ENCODE measurements at regions not wholly inside any gene's neighbourhood (a gene's known extent, or its start where the extent isn't known, plus 50 kb on each side); places are given as distances from the start of the nearest gene placed in this dataset.

DNA sequence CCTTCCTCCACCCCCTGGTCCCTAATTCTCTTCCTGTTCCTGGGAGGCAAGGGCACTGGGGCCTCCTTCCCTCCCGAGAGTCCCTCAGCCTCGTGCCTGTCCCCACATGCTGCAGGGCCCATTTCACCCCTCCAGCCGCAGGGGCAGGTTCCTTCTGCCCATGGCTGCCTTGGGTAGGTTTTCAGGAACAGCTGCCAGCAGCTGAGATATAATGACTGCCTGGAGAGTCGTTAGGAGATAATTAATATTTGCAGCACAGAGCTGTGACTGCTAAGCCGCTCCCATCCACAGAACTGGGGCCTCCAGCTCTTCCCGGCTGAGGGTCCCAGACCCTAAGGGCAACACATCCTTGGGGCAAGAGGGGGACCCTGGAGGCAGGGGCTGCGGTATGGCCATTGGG, 211.9 kb upstream of the LHX5 start:
- WGBS (ENCODE audit: extremely low coverage, insufficient read length, low lambda C conversion rate), result no CpG with 5 or more reads among the region's 7 CpGs

More for the DNA sequence above, 211.9 kb upstream of the LHX5 start:
- H3K9me3 Mint-ChIP-seq, result no peaks in the 10 kb centered on the region; a peak in 1 of 5 replicates
- no peak overlapping the region for H2BK12ac ChIP-seq (ENCODE audit: insufficient read length, low read depth, low read length)
- no peak overlapping the region for H2BK5ac ChIP-seq (ENCODE audit: insufficient read length, low read length)
- no peak overlapping the region for H3K18ac ChIP-seq (ENCODE audit: insufficient read length, low read depth, low read length)
- H3K27ac Mint-ChIP-seq, result no peak overlapping the region
- H3K36me3 Mint-ChIP-seq (ENCODE audit: insufficient read depth in 1 of 3, low read depth in 3 of 3), result no peaks in the 10 kb centered on the region
- peaks cover 11% of the 10 kb centered on the region for H3K27me3 Mint-ChIP-seq (ENCODE audit: low read depth)
- no peaks in the 10 kb centered on the region for H4K20me1 ChIP-seq (ENCODE audit: control insufficient read depth, insufficient read depth, insufficient read length)
- no peaks in the 10 kb centered on the region for H3K23me2 ChIP-seq (ENCODE audit: insufficient read length, low read depth, low read length, poor library complexity, severe bottlenecking)
- no peak overlapping the region for H2BK15ac ChIP-seq (ENCODE audit: low read depth, low read length)
- H3K9ac ChIP-seq (ENCODE audit: extremely low read depth, insufficient read length, low read length), result no peak overlapping the region
- no peak overlapping the region for H3K56ac ChIP-seq (ENCODE audit: insufficient read length, low read depth, low read length)
- no peak overlapping the region for H2AFZ ChIP-seq (ENCODE audit: low read length)
- TF ChIP-seq, protein P1, sequence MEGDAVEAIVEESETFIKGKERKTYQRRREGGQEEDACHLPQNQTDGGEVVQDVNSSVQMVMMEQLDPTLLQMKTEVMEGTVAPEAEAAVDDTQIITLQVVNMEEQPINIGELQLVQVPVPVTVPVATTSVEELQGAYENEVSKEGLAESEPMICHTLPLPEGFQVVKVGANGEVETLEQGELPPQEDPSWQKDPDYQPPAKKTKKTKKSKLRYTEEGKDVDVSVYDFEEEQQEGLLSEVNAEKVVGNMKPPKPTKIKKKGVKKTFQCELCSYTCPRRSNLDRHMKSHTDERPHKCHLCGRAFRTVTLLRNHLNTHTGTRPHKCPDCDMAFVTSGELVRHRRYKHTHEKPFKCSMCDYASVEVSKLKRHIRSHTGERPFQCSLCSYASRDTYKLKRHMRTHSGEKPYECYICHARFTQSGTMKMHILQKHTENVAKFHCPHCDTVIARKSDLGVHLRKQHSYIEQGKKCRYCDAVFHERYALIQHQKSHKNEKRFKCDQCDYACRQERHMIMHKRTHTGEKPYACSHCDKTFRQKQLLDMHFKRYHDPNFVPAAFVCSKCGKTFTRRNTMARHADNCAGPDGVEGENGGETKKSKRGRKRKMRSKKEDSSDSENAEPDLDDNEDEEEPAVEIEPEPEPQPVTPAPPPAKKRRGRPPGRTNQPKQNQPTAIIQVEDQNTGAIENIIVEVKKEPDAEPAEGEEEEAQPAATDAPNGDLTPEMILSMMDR (conservative IDR thresholded peaks at IDR 0.05), result no peak
- H3K79me1 ChIP-seq (ENCODE audit: insufficient read depth, low read depth, low read length, poor library complexity, severe bottlenecking), result no peaks in the 10 kb centered on the region
- no peak overlapping the region for H2BK20ac ChIP-seq (ENCODE audit: low read depth, low read length, poor library complexity, severe bottlenecking)
- H3K14ac ChIP-seq (ENCODE audit: insufficient read depth, low read length), result no peak overlapping the region
- no peaks in the 10 kb centered on the region for H3K9me3 ChIP-seq (ENCODE audit: control insufficient read depth, low read depth, low read length)
- no peak for DNase-seq
- H3K4me1 ChIP-seq (ENCODE audit: insufficient read depth, low read length), result no peaks in the 10 kb centered on the region
- no peaks in the 10 kb centered on the region for H3K79me2 ChIP-seq (ENCODE audit: insufficient read depth, low read length)
- H4K91ac ChIP-seq (ENCODE audit: insufficient read length, low read depth, low read length), result no peak overlapping the region
- H3K4me2 ChIP-seq (ENCODE audit: insufficient read depth, insufficient read length, low read length), result no peak overlapping the region
- no peak overlapping the region for H3K27ac ChIP-seq (ENCODE audit: insufficient read length, low read depth, low read length)
- peaks cover 0 to 3% of the 10 kb centered on the region in 2 experiments; a peak in 2 of 4 replicates for H3K4me1 Mint-ChIP-seq
- H3T11ph ChIP-seq (ENCODE audit: low read length), result no peak overlapping the region
- no peak overlapping the region for H3K4me3 Mint-ChIP-seq
- no peak overlapping the region for H4K8ac ChIP-seq (replicated peaks; ENCODE audit: insufficient read length, low read depth, low read length)
- H2BK120ac ChIP-seq (ENCODE audit: low read depth, low read length, poor library complexity, severe bottlenecking), result no peak overlapping the region
- no peak overlapping the region for H3K4ac ChIP-seq (ENCODE audit: low read depth, low read length)
- H3K27me3 ChIP-seq (ENCODE audit: insufficient read depth, low read length), result no peaks in the 10 kb centered on the region
- H3K23ac ChIP-seq (ENCODE audit: insufficient read length, low read depth, low read length), result no peak overlapping the region
- no peak overlapping the region for H4K5ac ChIP-seq (ENCODE audit: insufficient read length, low read depth, low read length)
- H2AK5ac ChIP-seq (ENCODE audit: insufficient read length, low read length), result no peak overlapping the region

All from H9 (cell line).